NOMO-1 treated with dmso at 0.1 percent for 144 hours (cell line): ENCODE measurements at regions not wholly inside any gene's neighbourhood (a gene's known extent, or its start where the extent isn't known, plus 50 kb on each side); places are given as distances from the start of the nearest gene placed in this dataset.
"Not testable (repeated sequence)": the region's sequence is repeated elsewhere in the genome, so short reads cannot be mapped to it uniquely, and the experiment has no call there.

ENCODE experiments used
- DNase-seq: peaks from one replicate; lab custom pipeline; 2025; ENCODE audit not compliant: unreplicated experiment; lab: John Stamatoyannopoulos, UW

- no peak for DNase-seq
These were observed 1760.4 kb upstream of the CELF4 start for GRCh38 chr18:39325973-39326372.

GRCh38 chr18:39319141-39319540, 1753.5 kb upstream of the CELF4 start:
- no peak for DNase-seq

GRCh38 chr18:39318462-39318861, 1752.9 kb upstream of the CELF4 start:
- DNase-seq, result no peak

GRCh38 chr18:39318008-39318407, 1752.4 kb upstream of the CELF4 start:
- no peak for DNase-seq

- DNase-seq, result no peak
These were observed 1749.0 kb upstream of the CELF4 start for GRCh38 chr18:39314595-39314994.

GRCh38 chr18:39313992-39314391, 1748.4 kb upstream of the CELF4 start:
- no peak for DNase-seq

GRCh38 chr18:39311111-39311712, 1745.6 kb upstream of the CELF4 start:
- DNase-seq, result no peak

GRCh38 chr18:39308931-39309521, 1743.4 kb upstream of the CELF4 start:
- DNase-seq, result not testable (repeated sequence)

- no peak for DNase-seq
These were observed 1740.2 kb upstream of the CELF4 start for GRCh38 chr18:39305766-39306165.

- no peak for DNase-seq
These were observed 1736.9 kb upstream of the CELF4 start for GRCh38 chr18:39302481-39302880.

GRCh38 chr18:39299152-39299551, 1733.6 kb upstream of the CELF4 start:
- DNase-seq, result no peak

GRCh38 chr18:39297225-39297624, 1731.6 kb upstream of the CELF4 start:
- DNase-seq, result no peak

- DNase-seq, result no peak
These were observed 1730.8 kb upstream of the CELF4 start for GRCh38 chr18:39296293-39296888.

GRCh38 chr18:39276764-39277163, 1711.2 kb upstream of the CELF4 start:
- no peak for DNase-seq

- no peak for DNase-seq
These were observed 1708.9 kb upstream of the CELF4 start for GRCh38 chr18:39274535-39274934.

- no peak for DNase-seq
These were observed 1706.6 kb upstream of the CELF4 start for GRCh38 chr18:39272230-39272629.

- DNase-seq, result no peak
These were observed 1706.1 kb upstream of the CELF4 start for GRCh38 chr18:39271654-39272053.

- no peak for DNase-seq
These were observed 1695.0 kb upstream of the CELF4 start for GRCh38 chr18:39260565-39260964.

- no peak for DNase-seq
These were observed 1694.1 kb upstream of the CELF4 start for GRCh38 chr18:39259736-39260135.

- DNase-seq, result no peak
These were observed 1678.6 kb upstream of the CELF4 start for GRCh38 chr18:39244242-39244641.

GRCh38 chr18:39241534-39241933, 1675.9 kb upstream of the CELF4 start:
- DNase-seq, result no peak

GRCh38 chr18:39238981-39239660, 1673.5 kb upstream of the CELF4 start:
- no peak for DNase-seq
